Stimulated activated naive CD8-positive, alpha-beta T cell treated with anti-CD3 and anti-CD28 coated beads, Interleukin-15, Interleukin-2, amounts not matched to agents 100 U/mL and 50 U/mL, for 24 hours (primary cell): ENCODE measurements at regions not wholly inside any gene's neighbourhood (a gene's known extent, or its start where the extent isn't known, plus 50 kb on each side); places are given as distances from the start of the nearest gene placed in this dataset.
A peak's percentile ranks its signal among the peaks of the same experiment; 100 is the strongest.
"Not testable (repeated sequence)": the region's sequence is repeated elsewhere in the genome, so short reads cannot be mapped to it uniquely, and the experiment has no call there.

ENCODE experiments used
- ATAC-seq: fragments of 150-1000 bp; cut with Tn5 transposase; one replicate; pipeline ENCODE4 v1.10.0; 2021
- DNase-seq: peaks from one replicate; pipeline ENCODE4 v3.0.0; 2021

DNA sequence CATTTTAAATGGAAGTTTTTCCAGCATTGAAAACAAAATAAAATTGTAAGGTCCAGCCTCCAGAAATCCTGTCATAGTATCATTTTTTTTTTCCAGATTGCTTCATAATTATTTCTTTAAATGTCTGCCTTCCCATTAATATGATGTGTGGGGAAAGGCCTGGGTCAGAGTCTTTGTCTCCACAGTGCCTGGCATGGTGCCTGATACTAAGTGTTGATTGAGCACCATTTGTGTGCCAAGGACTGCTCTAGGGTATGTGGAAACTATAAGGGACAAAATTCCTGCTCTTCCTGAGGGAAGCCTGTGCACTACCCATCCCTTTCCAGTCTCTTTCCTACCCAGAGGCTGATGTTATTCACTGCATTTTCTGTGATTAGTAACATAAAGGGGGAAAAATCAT is 53.1 kb upstream of the BEND4 start:
- ATAC-seq (no peak), DNase-seq (no peak)

DNA sequence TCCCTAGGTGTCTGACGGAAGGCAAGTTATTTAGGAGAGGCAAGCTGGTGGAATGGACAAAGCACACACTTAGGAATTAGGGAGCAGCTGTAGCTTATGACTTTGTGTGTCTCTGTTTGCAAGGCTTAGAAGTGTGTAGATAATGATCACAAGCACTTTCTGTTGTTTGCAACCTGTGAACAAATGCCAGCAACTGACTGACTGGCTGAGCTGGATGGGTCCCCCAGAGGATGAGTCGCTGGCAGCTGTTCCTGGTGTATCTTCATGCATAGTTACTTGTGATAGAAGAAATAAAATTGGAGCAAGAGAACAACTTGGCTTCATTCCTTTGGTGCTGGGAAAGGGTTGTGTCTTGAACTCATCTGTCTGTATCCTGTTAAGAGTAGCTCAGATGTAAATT is 64.2 kb upstream of the BEND4 start:
- DNase-seq (no peak), ATAC-seq (no peak)

DNA sequence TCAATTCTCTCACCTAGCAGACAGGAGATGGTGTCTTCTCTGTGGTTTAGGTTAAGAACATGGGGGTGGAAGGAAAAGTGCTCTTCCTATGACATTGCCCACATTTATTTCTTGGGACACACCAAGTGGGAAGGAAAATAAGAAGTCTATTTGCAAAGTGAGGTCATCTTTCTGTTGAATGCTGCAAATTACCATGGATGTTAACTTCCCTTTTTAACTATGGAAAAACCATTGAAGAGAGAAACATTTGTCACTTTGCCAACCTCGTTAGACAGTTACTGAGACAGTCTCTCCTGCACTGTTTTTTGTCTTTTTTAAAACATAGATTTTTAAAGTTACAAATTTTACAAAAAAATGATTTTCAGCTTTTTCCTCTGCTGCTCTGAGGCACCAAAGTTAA is 72.8 kb upstream of the BEND4 start:
- ATAC-seq: no peak
- DNase-seq: no peak

DNA sequence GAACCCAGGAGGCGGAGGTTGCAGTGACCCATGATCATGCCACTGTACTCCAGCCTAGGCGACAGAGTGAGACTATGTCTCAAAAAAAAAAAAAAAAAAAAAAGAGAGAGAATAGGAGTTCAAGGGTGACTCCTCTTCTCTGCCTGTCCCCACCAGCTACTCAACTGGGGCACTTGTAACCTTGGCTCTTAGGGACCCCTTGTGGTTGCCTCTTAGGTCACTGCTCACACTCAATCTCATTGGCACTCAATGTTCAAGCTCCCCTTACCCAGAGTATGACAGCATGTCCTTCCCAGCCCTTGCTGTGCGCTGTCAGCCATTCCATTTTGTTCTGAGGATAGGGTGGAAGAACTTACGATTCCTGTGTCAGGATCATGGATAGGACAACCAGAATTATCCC is 82.4 kb upstream of the BEND4 start:
- DNase-seq (no peak), ATAC-seq (no peak)

DNA sequence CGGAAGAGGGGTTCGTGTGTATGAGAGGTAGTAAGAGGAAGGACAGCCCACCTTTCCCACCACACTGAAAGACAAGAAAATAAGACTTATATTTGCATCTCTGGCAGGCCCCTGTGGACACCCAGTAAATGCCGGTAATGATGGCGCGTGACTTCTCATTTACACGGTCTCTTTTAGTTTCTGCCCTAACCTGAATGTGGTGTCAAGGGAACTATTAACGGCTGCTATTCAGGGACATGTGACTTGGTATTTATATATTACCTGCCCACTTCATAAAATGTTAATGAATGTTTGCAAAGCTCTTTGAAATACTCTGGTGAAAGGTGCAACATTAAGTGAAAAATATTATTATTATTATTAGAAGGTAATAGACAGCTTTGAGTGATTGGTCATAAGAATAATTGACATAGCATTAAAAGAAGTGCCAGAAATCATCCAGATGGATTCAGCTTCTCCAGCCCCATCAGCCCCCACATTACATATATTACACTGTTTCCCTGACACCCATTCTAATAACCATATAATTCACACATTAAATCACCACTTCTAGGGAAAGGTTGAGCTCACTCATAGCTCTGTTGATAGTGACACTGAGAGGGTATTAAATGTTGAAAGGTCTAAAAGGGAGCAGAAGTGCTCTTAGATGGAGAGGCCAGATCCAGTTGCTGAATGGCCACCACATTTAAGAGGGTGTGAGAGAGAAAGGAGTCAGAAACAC is 83.0 kb upstream of the BEND4 start:
- DNase-seq (no peak), ATAC-seq (no peak)

- DNase-seq (no peak), ATAC-seq (no peak)
Observed at GRCh38 chr4:42237010-42237409, 84.6 kb upstream of the BEND4 start.

DNA sequence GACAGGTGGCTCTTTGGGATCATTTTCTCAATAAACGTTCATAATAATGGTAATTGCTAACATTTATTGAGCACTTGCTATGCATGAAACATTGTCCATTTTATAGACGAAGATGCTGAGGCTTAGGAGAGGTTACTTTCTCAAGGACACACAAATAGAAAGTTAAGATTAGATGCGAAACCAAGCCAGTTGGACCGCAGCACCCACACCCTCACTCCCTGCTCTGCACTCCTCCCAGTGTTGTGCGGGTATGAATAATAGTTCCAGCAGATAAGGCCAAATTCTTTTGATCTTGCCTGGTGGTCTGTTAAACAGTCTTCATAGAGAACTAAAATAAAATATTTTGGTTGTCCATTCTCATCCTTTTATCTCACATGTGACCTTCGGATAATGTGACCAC is 85.0 kb upstream of the BEND4 start:
- no peak for DNase-seq
- no peak for ATAC-seq

DNA sequence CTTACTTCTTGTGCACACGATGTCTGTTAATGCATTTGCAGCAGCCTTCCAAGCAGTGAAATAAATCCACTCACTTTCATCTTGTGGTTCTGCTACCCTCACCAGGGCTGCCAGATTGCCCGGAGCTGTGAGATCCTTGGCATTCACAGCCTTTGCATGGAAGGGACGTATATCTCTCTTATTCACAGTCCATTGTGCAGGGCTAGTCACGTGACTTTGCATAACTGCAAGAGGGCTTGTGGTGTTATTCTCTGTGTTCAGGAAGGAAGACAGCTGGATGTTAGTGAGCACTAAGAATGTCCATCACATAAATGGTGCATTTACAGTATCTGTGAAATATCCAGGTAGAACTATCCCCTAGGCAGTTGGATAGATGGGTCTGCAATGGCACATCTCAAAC is 96.5 kb upstream of the BEND4 start:
- ATAC-seq (no peak), DNase-seq (no peak)

GRCh38 chr4:42252315-42252714 is 99.9 kb upstream of the BEND4 start:
- DNase-seq (no peak), ATAC-seq (no peak)

GRCh38 chr4:42257645-42258044 is 105.2 kb upstream of the BEND4 start:
- not testable (repeated sequence) for ATAC-seq, DNase-seq

- ATAC-seq: no peak
- no peak for DNase-seq
Observed at GRCh38 chr4:42262701-42263490, 110.4 kb upstream of the BEND4 start.

GRCh38 chr4:42265782-42266602 is 113.5 kb upstream of the BEND4 start:
- ATAC-seq (no peak), DNase-seq (no peak)

GRCh38 chr4:42267724-42268123 is 115.3 kb upstream of the BEND4 start:
- ATAC-seq (no peak), DNase-seq (no peak)

DNA sequence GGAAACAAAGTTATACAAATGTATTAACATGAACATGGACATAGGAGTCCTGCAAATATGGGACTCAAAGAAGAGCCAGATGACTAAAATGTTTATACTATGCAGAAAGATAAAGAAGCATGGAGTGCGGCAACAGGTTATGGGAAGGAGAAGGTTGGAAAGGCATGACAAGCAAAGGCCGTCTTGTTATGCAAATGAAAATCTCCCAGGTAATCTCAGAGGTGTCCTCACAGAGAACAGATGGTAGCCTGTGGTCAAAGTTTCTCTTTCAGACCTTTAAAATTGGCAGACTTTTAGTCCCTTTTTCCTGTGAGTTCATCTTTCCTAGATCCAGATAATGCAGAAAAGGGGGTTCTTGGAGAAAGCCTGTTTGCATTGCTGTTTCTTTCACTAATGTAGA is 116.4 kb upstream of the BEND4 start:
- ATAC-seq: no peak
- no peak for DNase-seq

DNA sequence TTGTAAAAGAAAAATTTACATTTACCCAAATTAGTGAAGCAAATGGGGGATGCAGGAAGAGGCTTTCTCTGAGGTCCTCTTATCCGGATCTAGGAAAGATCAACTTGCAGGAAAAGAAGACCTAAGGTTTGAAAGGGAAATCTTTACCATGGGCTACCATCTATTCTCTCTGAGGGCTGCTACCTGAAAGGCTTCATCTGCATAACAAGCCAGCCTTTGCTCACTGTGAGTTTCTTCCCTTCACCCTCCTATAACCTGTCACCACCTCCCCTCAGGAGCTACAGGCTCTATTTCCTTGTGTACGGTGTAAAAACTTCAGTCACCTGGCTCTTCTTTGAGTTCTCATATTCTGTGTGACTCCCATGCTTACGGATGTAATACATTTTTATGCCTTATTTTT is 118.6 kb upstream of the BEND4 start:
- ATAC-seq: no peak

GRCh38 chr4:42277291-42277690 is 120.0 kb upstream of the SHISA3 start:
- ATAC-seq: no peak
- no peak for DNase-seq

More for the DNA sequence above, 118.6 kb upstream of the BEND4 start:
- DNase-seq: no peak

GRCh38 chr4:42278709-42279324 is 118.5 kb upstream of the SHISA3 start:
- DNase-seq (no peak), ATAC-seq (no peak)

GRCh38 chr4:42280327-42281095 is 116.8 kb upstream of the SHISA3 start:
- DNase-seq (peak; percentile 29), ATAC-seq (no peak)

- DNase-seq (no peak), ATAC-seq (peak; percentile 26)
Observed at GRCh38 chr4:42281324-42282020, 115.8 kb upstream of the SHISA3 start.

- DNase-seq (peak; percentile 9), ATAC-seq (peak; percentile 57)
Observed at GRCh38 chr4:42282081-42282901, 115.0 kb upstream of the SHISA3 start.
